NB4 (cell line): ENCODE measurements at regions not wholly inside any gene's neighbourhood (a gene's known extent, or its start where the extent isn't known, plus 50 kb on each side); places are given as distances from the start of the nearest gene placed in this dataset.
"Not testable (repeated sequence)": the region's sequence is repeated elsewhere in the genome, so short reads cannot be mapped to it uniquely, and the experiment has no call there.

Experiments used
- DNase-seq: peaks from one replicate; pipeline ENCODE4 v3.0.0; 2010; ENCODE audit warnings: low read depth
- H3K4me3 ChIP-seq: one replicate; pipeline ENCODE4 v1.5.1; 2011; ENCODE audit warnings: mild to moderate bottlenecking, low read depth, low read length, moderate library complexity
- CTCF ChIP-seq: IDR thresholded peaks from one replicate; pipeline ENCODE4 v1.5.1; 2012; ENCODE audit warnings: low read depth, low read length
- MAX ChIP-seq: IDR thresholded peaks from 2 replicates; pipeline ENCODE4 v1.6.1; 2011; ENCODE audit warnings: low read depth, low read length
- MYC ChIP-seq: IDR thresholded peaks from 2 replicates; pipeline ENCODE4 v1.6.1; 2011; ENCODE audit warnings: low read depth, low read length
- POLR2A ChIP-seq: IDR thresholded peaks from 2 replicates; pipeline ENCODE4 v1.6.1; 2011; ENCODE audit warnings: mild to moderate bottlenecking; ENCODE audit not compliant: insufficient read length; ENCODE audit errors: extremely low read depth

GRCh38 chr5:60436518-60436917 is 263.4 kb downstream of the DEPDC1B start:
- TF ChIP-seq CTCF (no peak), MYC (no peak), MAX (no peak), POLR2A (no peak)

GRCh38 chr5:60435808-60436207 is 264.2 kb downstream of the DEPDC1B start:
- no peak for DNase-seq

More at GRCh38 chr5:60436518-60436917, 263.4 kb downstream of the DEPDC1B start:
- no peak overlapping the region for H3K4me3 ChIP-seq
- no peak for DNase-seq

GRCh38 chr5:60426189-60426588 is 273.8 kb downstream of the DEPDC1B start:
- not testable (repeated sequence) for DNase-seq, H3K4me3 ChIP-seq

More at GRCh38 chr5:60435808-60436207, 264.2 kb downstream of the DEPDC1B start:
- no peak overlapping the region for H3K4me3 ChIP-seq
- TF ChIP-seq POLR2A: no peak
- no peak for TF ChIP-seq CTCF

GRCh38 chr5:60420773-60421172 is 279.2 kb downstream of the DEPDC1B start:
- not testable (repeated sequence) for DNase-seq, H3K4me3 ChIP-seq

GRCh38 chr5:60417500-60418181 is 282.3 kb downstream of the DEPDC1B start:
- H3K4me3 ChIP-seq: no peak overlapping the region
- no peak for TF ChIP-seq POLR2A
- TF ChIP-seq MYC: no peak
- no peak for TF ChIP-seq MAX
- no peak for TF ChIP-seq CTCF
- no peak for DNase-seq

- no peak overlapping the region for H3K4me3 ChIP-seq
- DNase-seq: no peak
- TF ChIP-seq POLR2A: no peak
- TF ChIP-seq CTCF: no peak
- TF ChIP-seq MAX: no peak
- no peak for TF ChIP-seq MYC
Observed at GRCh38 chr5:60415443-60415842, 284.5 kb downstream of the DEPDC1B start.

- no peak overlapping the region for H3K4me3 ChIP-seq
- peak; percentile 6 for DNase-seq
- TF ChIP-seq POLR2A: no peak
- no peak for TF ChIP-seq MYC
- no peak for TF ChIP-seq CTCF
- no peak for TF ChIP-seq MAX
Observed at GRCh38 chr5:60410427-60410826, 289.5 kb downstream of the DEPDC1B start.
